ENCODE measurements at regions not wholly inside any gene's neighbourhood (a gene's known extent, or its start where the extent isn't known, plus 50 kb on each side); places are given as distances from the start of the nearest gene placed in this dataset.

DNA sequence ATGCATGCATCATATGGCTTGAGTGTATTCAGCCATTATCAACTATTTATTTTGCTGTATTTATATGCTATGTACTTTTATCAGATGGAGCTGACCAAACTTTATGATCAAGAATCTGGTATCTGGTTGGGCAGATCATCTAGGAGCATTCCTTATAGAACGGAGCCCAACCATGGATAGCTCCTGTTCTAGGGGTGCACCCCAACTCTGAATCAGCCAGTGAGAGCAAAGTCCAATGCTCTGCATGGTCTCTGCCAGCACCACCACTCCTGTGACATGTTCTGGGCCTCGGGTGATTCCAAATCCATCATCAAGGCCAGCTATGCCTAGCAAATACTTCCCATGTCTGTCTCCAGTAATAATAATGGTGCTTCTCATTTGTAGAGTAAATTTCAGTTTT is 517.5 kb downstream of the AGTPBP1 start:
- Mint-ChIP-seq H3K4me3 (ENCODE audit: unreplicated experiment) (no peak overlapping the region), H3K4me1 (ENCODE audit: unreplicated experiment) (peaks cover 52% of the 10 kb centered on the region), H3K27me3 (ENCODE audit: unreplicated experiment) (no peaks in the 10 kb centered on the region), H3K36me3 (ENCODE audit: unreplicated experiment) (no peaks in the 10 kb centered on the region), H3K27ac (ENCODE audit: unreplicated experiment) (peak overlapping the region; percentile 74), H3K9me3 (ENCODE audit: unreplicated experiment) (no peaks in the 10 kb centered on the region)
- no peak for TF ChIP-seq CTCF (IDR thresholded peaks at IDR 0.05)
- DNase-seq (ENCODE audit: extremely low spot score, unreplicated experiment), result no peak

DNA sequence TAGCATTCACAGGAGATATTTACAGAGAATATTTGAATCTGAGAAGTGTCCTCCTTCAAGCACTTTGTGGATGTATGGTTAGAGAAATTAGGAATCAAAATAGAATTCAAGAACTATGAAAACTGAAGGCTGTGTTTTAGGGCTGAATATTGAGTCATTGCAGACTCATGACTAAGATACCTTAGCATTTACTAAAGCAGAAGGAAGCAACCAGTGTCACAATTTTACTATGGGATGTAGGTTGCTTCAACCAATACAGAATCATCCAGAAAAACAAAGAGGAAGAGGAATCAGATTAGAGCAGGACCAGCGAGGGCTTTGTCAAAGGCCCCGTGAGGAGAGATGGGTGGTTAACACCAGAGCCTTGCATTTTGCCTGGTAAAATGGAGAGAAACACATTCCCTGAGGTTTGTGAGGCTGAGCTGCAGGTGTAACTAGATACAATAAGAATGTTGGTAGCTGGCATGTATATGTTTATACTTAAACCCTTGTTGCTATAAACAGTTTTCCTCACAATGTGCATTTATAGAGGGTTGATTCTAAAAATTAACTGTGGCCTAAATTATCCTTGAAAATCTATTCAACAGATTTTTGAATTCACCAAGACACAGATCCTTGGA is 518.1 kb downstream of the AGTPBP1 start:
- DNase-seq (ENCODE audit: extremely low spot score, unreplicated experiment), result no peak
- H3K9me3 Mint-ChIP-seq (ENCODE audit: unreplicated experiment), result no peaks in the 10 kb centered on the region
- peaks cover 46% of the 10 kb centered on the region for H3K4me1 Mint-ChIP-seq (ENCODE audit: unreplicated experiment)
- TF ChIP-seq CTCF (IDR thresholded peaks at IDR 0.05), result no peak
- no peaks in the 10 kb centered on the region for H3K27me3 Mint-ChIP-seq (ENCODE audit: unreplicated experiment)
- peak overlapping the region; percentile 38 for H3K27ac Mint-ChIP-seq (ENCODE audit: unreplicated experiment)
- no peak overlapping the region for H3K4me3 Mint-ChIP-seq (ENCODE audit: unreplicated experiment)
- H3K36me3 Mint-ChIP-seq (ENCODE audit: unreplicated experiment), result no peaks in the 10 kb centered on the region

DNA sequence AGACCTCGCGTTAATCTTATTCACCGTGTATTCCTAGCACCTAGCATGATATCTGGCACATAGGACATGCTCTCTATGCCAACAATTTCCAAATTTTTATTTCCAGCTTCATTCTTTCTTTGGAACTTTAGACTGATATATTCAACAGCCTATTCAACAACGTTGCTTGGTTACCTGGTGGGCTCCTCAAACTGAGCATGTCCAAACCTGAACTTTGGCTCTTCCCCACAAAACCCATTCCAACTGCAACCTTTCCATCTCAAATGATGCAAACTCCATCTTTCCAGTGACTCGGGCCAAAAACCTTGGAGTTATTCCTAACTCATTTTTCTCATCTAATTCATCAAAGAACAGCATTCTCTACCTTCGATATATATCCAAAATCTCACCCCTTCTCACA is 525.2 kb downstream of the AGTPBP1 start:
- H3K4me3 Mint-ChIP-seq (ENCODE audit: unreplicated experiment), result no peak overlapping the region
- DNase-seq (ENCODE audit: extremely low spot score, unreplicated experiment), result no peak
- H3K4me1 Mint-ChIP-seq (ENCODE audit: unreplicated experiment), result peaks cover 13% of the 10 kb centered on the region
- no peaks in the 10 kb centered on the region for H3K9me3 Mint-ChIP-seq (ENCODE audit: unreplicated experiment)
- H3K27me3 Mint-ChIP-seq (ENCODE audit: unreplicated experiment), result no peaks in the 10 kb centered on the region
- no peaks in the 10 kb centered on the region for H3K36me3 Mint-ChIP-seq (ENCODE audit: unreplicated experiment)
- no peak overlapping the region for H3K27ac Mint-ChIP-seq (ENCODE audit: unreplicated experiment)
- TF ChIP-seq CTCF (IDR thresholded peaks at IDR 0.05), result no peak

DNA sequence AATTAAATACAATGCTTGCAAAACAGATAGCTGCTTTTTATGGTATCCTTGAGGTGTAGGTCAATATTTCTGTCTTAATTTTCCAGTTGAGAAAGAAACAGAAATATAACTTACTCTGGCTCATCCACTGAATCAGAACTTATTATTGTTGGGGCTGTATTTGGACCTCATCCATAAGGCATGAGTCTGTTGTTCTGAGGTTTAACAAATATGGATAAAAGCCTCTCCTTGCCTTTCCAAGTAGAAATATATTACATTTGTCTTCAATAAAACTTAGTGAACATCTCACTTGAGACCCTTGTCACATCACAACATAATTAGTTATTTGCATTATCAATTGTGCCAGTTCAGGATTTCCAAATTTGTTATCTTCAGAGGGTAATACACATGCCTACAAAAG is 525.8 kb downstream of the AGTPBP1 start:
- H3K4me1 Mint-ChIP-seq (ENCODE audit: unreplicated experiment), result peaks cover 13% of the 10 kb centered on the region
- no peak for DNase-seq (ENCODE audit: extremely low spot score, unreplicated experiment)
- H3K27me3 Mint-ChIP-seq (ENCODE audit: unreplicated experiment), result no peaks in the 10 kb centered on the region
- H3K27ac Mint-ChIP-seq (ENCODE audit: unreplicated experiment), result no peak overlapping the region
- no peaks in the 10 kb centered on the region for H3K9me3 Mint-ChIP-seq (ENCODE audit: unreplicated experiment)
- H3K36me3 Mint-ChIP-seq (ENCODE audit: unreplicated experiment), result no peaks in the 10 kb centered on the region
- H3K4me3 Mint-ChIP-seq (ENCODE audit: unreplicated experiment), result no peak overlapping the region
- TF ChIP-seq CTCF (IDR thresholded peaks at IDR 0.05), result no peak

GRCh38 chr9:85215416-85215815 is 526.3 kb downstream of the AGTPBP1 start:
- H3K9me3 Mint-ChIP-seq (ENCODE audit: unreplicated experiment), result no peaks in the 10 kb centered on the region
- H3K4me1 Mint-ChIP-seq (ENCODE audit: unreplicated experiment), result peaks cover 13% of the 10 kb centered on the region
- no peak overlapping the region for H3K27ac Mint-ChIP-seq (ENCODE audit: unreplicated experiment)
- no peak overlapping the region for H3K4me3 Mint-ChIP-seq (ENCODE audit: unreplicated experiment)
- no peak for TF ChIP-seq CTCF (IDR thresholded peaks at IDR 0.05)
- no peak for DNase-seq (ENCODE audit: extremely low spot score, unreplicated experiment)
- H3K27me3 Mint-ChIP-seq (ENCODE audit: unreplicated experiment), result no peaks in the 10 kb centered on the region
- no peaks in the 10 kb centered on the region for H3K36me3 Mint-ChIP-seq (ENCODE audit: unreplicated experiment)

Measured in osteocyte (in vitro differentiated cells).